Transverse colon (tissue), 4 donors: ENCODE measurements at regions not wholly inside any gene's neighbourhood (a gene's known extent, or its start where the extent isn't known, plus 50 kb on each side); places are given as distances from the start of the nearest gene placed in this dataset.

ENCODE experiments used
- POLR2A ChIP-seq: fragments of 450-650 bp; IDR thresholded peaks from one replicate; pipeline ENCODE4 v1.6.1; 2016; ENCODE audit warnings: antibody characterized with exemption, mild to moderate bottlenecking, moderate library complexity
- POLR2AphosphoS5 ChIP-seq, 3 donors: sonication (generic); formaldehyde crosslinking; IDR thresholded peaks; one replicate each; pipeline ENCODE4 v1.6.1; 2016; ENCODE audit warnings: antibody characterized with exemption in 3 of 3
- TF ChIP-seq, protein P1 (sequence below), 5 experiments: fragments of 200-600 bp in 3 of 5; fragments of 450-650 bp in 2 of 5; sonication (generic) in 3 of 5; IDR thresholded peaks; 1 replicate in 2 of 5; 2 replicates in 3 of 5; pipeline ENCODE4 v1.5.1; 2016 to 2017; ENCODE audit warnings: antibody characterized with exemption in 5 of 5, inconsistent platforms in 3 of 5, mild to moderate bottlenecking in 2 of 5, moderate library complexity in 1 of 5

DNA sequence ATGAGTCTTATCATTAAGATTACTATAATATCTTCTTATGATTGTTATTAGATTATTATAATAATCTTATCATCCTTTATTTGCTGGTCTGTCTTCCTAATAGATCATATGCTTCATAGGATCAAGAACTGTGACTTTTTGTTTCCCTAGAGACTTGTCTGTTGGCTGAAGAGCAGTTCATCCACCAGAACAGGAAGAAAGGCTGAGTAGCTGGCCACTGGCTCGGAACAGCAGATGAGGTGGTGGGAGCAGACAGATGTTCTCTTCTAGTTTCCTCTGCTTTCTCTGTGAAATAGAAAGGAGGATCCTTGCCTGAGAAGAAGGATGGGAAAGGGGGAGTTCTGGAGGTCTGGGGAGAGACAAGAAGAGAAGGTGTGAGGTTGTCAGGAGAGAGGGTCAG lies 120.0 kb downstream of the CCNA1 start:
- no peak for TF ChIP-seq POLR2A
- TF ChIP-seq, protein P1, sequence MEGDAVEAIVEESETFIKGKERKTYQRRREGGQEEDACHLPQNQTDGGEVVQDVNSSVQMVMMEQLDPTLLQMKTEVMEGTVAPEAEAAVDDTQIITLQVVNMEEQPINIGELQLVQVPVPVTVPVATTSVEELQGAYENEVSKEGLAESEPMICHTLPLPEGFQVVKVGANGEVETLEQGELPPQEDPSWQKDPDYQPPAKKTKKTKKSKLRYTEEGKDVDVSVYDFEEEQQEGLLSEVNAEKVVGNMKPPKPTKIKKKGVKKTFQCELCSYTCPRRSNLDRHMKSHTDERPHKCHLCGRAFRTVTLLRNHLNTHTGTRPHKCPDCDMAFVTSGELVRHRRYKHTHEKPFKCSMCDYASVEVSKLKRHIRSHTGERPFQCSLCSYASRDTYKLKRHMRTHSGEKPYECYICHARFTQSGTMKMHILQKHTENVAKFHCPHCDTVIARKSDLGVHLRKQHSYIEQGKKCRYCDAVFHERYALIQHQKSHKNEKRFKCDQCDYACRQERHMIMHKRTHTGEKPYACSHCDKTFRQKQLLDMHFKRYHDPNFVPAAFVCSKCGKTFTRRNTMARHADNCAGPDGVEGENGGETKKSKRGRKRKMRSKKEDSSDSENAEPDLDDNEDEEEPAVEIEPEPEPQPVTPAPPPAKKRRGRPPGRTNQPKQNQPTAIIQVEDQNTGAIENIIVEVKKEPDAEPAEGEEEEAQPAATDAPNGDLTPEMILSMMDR (IDR thresholded peaks at IDR 0.05), result no peak
- no peak for TF ChIP-seq POLR2AphosphoS5 (IDR thresholded peaks at IDR 0.05)
